GM19468 (cell line): ENCODE measurements at regions not wholly inside any gene's neighbourhood (a gene's known extent, or its start where the extent isn't known, plus 50 kb on each side); places are given as distances from the start of the nearest gene placed in this dataset.
"Not testable (repeated sequence)": the region's sequence is repeated elsewhere in the genome, so short reads cannot be mapped to it uniquely, and the experiment has no call there.

Experiments used
- ATAC-seq: cut with Tn5 transposase; IDR thresholded peaks from one replicate; pipeline ENCODE4 v1.9.1; 2021; ENCODE audit warnings: mild to moderate bottlenecking, moderate library complexity, moderate number of reproducible peaks; ENCODE audit not compliant: unreplicated experiment; ENCODE audit errors: extremely low read depth

DNA sequence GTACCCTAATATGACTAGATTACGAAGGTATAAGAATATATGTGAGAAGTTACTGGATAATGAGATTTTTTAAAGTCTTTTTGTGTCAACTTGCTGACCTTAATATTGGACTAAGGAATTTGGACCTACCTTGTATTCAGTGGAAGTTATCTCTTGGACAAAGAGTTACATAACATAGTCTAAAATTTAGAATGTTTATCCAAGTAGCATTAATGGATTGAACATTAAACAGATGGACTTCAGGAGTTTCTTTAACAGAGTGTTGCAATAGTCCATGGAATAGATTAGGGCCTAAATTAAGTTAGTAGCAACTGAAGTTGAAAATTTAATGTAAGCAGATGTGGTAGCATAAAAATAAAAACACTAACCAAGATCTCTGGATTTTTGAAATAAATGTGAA is 266.4 kb downstream of the PYDC2 start:
- no peak for ATAC-seq

DNA sequence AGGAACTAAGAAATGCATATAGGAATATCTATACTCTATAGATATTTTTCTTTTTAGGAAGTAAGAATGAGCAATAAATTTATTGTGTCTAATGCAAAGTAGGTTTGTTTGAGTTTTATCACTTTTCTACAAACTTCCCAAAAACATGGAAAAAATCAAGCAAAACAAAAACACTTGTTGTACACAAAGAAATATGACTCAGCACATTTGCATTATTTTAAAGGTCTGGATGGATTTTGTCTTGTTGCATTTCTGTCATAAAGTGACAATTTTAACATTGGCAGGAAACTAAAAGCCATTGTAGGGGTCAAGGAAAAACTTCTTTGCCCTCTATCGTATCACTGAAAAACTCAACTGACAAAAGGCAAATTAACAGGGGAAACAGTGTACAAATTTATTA is 267.2 kb downstream of the PYDC2 start:
- ATAC-seq = no peak

DNA sequence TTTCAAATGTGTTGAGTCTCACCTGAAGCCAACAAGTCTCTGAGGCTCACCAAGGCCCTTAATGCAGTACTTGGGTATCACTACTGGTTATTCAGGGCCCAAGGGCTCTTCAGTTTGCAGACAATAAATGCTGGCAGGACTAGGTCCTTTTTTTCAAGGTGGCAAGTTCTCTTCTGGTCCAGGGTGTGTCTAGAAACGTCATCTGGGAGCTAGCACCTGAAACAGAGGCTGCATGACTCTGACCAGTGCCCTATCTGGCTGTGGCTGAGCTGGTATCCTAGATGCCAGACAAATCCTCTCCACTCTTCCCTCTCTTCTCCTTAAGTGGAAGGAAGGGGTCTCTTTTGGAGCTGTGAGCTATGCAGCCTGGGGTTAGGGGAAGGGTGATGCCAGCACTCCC is 276.8 kb downstream of the PYDC2 start:
- no peak for ATAC-seq

DNA sequence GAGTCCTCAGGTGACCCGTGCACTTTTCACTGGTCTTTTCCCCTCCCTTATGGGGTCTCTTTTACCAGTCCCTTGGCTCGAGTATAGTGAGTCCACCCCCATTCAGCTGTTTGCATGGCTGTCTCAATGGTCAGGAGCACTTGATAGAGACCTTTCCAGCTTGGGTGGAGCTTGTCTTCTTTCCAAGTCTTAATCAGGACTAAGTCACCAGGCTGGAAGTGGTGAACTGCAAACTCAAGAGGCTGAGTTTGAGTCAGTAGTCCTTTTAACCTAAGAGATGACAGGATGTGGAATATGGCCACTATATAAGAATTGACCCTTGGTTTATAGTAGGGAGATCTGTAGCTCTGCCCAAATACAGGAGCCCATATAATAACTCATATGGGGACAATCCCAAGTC is 279.7 kb downstream of the PYDC2 start:
- ATAC-seq = no peak

DNA sequence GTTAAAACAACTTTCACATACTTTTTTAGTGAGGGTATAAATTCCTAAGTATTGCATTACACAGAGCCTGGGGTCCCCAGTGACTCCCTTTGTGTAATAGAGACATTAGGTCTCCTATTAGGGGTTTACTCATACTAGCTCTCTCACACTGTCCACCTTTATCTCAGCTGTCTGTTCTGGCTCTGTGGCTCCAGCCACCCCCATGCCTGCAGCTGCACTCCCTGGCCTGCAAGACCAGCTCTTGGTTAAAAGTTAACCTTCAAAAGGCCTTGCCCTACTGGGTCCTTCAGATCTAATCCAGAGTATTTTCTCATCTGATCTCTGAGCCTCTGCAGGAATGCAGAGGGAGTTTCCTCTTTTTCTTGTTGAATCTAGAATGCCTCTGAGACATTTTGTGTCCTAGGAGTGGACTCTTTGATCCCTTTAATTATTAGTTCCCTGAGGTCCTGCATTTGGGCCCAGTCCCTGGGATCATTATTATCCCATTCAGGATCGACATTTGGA is 280.9 kb downstream of the PYDC2 start:
- not testable (repeated sequence) for ATAC-seq

DNA sequence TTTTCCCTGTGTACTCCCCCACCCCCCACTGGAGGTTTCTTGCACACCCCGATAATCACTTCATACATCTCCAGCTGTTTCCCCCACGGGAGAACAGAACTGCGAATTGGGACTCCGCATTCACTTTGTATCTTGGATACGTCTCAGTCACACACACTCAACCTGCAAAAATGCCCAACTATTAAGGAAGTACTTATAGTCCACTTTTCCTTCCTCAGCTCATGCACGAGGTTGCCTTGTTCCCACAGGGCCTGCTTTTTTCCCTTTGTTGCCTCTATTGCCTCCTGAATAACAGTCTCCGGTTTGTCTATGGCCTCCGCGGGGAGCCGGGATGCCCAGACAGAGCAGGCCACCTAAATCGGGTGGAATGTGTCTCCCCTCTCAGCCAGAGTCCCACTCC is 282.3 kb downstream of the PYDC2 start:
- no peak for ATAC-seq

DNA sequence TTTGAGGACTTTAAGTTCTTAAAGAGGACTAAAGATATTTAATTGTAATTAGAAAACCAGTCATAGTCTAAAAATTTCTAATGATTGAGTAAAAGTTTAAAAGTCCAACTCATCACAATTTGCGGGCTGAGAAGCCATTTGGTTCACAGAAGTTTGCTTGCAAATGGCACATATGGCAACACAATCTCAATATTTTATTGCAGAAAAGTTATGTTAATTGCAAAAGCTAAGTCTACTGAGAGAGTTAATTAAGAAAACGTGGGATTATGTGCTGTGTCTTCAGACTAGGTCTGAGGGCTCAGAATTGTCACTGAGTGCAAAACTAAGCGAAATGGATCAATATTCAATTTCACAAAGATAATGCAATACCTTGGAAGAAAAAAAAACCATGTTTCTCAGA is 289.7 kb downstream of the PYDC2 start:
- ATAC-seq = no peak

DNA sequence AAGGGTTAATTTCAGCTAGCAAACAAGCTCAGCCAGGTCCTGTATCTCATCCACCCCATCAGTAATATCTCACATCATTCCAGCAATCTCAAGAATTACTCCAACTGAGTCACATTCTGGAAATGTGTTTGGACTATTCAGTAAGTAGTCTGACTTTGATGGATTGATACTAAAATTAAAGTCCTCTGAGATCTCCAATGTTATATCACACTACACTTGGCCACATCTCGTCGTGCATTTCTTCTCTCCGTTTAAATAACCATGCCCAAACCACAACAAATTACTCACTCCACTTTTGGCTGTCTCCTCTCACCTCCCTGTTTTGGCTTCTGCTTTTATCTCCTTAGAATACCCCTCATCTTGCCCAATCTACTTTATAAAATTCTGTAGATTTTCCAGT is 292.2 kb downstream of the PYDC2 start:
- no peak for ATAC-seq

DNA sequence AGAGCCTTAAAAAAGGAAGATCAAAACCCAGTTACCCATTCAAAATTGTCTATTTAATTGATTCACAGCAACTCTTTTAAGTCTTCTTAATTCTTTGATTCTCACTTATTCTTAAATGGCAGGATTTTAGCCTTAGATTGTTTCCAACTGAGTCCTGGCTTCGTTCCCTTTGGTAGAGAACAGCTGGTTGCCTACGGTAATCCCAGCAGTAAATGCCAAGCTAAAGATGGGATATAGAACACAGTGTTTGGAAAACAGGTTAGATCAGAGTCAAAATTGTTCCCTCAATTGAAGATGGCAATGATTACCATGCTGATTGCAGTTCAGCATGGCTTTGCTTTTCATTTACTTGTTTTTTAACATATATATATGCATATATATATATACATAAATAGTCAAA is 300.9 kb downstream of the PYDC2 start:
- ATAC-seq = no peak

DNA sequence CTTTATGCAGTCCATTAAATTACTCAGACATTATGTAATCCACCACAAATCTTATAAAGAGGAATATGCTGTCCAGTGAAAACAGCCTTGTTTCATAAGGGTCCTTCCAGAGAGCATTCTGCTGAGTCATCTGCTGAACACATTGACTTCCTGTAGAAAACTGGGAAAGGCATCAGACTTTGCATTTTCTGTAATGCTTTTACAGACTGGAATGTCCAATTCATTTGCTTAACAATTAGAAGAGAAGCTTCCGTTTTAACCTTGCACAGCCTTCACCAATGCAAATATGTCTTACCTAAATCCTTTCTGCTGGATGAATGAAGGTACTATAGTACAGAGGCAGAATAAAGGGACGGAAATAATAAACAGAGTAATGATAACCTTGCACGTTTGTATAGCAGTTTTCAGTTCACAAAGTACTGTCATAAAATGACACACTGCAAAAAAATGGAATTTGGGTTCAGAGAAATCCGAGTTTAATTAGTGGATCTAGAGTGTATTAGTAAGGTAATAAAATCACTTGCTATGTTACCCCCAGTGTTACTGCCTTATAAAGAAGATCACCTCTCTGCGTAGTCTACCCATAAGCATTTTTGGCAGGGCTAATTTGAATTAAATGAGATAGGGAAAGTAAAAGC is 301.5 kb downstream of the PYDC2 start:
- ATAC-seq = no peak

DNA sequence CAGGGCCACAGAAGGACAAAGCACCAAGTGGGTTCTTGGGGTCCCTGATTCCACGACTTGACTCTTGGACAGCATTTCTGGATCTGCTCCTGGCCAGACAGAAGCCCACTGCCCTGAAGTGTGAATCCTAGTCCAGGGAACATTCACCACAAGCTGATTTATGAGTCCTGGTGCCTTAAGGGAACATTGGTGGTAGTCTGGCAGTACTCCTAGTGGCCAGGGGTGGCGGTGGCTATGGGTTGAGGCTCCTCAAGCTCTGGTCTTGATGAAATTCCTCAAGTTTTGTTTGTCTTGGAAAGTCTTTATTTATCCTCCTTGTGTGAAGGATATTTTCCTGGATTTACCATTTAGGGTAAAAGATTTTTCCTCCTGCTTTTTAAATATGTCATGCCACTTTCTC is 307.5 kb downstream of the PYDC2 start:
- ATAC-seq = no peak

DNA sequence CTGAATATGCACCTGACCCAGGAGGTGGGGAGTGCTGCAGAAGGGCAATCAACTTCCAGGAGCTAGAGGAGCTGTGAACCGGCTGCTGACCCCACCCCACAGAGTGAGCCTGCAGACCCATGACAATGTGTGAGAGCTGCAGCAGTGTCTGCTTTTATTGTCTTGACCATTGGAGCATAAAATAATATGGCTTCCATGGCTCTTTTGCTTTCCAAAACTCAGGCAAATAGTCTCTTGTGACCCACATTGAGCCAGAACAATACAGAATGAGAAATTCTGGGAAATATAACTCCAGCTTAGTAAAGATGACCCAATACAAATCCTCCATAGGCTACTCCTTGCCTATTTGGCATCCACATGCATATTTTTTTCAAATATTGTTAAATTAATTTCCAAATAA is 309.6 kb downstream of the PYDC2 start:
- ATAC-seq = no peak

DNA sequence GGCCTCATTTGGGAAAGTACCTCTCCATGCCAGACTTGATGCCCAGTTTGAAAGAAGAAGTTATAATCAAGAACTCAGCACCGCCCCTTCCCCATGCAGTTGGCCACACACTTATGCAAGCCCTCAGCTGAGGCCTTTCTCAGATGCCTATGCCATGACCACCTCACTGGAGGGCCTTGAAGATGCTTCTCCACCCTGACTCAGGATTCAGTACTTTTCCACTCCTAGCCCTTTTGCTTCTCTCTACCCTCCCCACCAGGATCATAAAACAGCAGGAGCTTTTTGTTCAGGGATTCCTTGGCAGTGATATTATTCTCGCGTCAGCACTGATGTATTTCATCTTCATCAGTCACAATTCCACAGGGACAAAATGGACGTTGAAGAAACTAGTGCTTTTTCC is 313.5 kb downstream of the PYDC2 start:
- ATAC-seq = no peak

DNA sequence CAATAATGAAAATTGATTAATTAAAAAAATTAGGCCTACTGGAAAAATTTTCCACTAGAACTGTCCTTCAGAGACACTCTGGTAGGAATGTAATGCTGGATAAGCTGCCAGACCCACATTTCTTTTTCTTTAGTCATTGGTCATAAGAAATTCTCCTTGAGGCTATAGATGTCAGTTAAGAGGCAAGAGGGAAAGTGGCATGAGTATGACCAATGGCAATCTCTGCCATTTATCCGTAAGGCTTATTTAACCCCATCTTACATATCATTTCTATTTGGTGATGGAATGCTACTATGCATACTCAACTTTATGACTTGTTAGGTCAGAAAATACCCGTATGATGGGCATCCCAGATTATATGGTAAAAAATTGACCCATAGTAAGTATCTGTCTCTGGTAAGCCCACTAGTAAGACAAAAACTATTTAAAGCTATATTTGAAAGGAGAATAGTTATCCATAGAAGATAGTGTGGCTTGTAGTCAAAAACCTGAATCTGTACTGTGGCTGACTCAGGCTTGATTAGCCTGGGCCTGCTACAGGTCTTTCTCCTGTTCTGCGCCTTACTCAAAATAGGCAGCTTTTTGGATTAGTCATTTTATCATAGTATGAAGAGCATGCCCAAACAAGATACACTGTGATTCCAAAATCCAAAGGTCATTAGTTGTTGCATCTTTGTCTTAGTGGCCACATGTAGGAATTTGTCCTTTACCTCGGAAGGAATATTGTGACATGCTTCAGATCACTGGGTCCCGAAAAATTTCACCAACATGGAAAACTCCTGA is 314.7 kb downstream of the PYDC2 start:
- no peak for ATAC-seq

DNA sequence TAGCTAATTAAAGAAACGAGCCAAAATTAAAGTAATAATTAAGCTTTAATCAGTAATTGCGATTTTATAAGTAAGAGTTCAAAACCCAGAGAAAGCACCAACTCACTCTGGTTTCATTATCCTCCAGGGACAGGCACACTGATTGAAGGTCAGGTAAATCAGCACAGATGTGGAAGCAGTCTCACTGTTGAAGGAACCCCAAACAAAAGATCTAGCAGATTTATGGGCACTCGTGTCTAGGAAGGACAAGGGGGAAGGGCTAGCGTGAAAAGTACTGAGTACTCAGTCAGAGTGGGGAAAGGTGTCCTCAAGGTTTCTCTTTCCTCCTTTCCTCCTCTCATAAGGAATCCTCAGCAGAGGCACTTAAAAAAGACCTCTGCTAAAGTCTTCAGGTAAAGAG is 320.1 kb downstream of the PYDC2 start:
- ATAC-seq = no peak

DNA sequence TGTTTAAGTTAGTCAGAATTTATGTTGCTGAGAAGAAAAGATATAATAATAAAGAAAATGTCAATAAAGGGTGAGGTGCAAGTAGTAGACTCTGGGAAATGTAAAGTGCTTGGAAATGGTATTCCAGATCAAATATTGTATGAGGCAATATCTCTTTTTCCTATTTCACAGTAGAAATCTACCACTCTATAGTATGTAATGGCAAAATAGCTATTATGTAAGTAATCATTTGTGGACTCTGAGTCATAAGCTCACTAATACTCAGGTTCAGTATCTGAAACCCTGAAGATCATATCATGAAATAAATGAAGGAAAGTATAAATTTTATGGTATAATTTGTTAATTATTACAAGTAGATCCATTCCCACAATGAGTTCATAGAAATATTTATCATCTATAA is 322.1 kb downstream of the PYDC2 start:
- ATAC-seq = no peak

DNA sequence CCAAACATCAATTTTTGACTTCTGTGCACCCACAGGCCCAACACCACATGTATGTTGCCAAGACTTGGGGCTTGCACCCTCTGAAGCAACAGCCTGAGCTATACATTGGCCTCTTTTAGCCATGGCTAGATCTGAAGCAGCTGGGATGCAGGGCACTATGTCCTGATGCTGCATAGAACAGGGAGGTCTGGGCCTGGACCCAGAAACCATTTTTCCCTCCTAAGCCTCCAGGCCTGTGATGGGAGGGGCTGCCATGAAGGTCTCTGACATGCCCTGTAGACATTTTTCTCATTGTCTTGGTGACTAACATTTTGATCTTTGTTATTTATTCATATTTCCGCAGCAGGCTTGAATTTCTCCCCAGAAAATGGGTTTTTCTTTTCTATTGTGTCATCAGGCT is 330.0 kb downstream of the PYDC2 start:
- ATAC-seq = no peak

DNA sequence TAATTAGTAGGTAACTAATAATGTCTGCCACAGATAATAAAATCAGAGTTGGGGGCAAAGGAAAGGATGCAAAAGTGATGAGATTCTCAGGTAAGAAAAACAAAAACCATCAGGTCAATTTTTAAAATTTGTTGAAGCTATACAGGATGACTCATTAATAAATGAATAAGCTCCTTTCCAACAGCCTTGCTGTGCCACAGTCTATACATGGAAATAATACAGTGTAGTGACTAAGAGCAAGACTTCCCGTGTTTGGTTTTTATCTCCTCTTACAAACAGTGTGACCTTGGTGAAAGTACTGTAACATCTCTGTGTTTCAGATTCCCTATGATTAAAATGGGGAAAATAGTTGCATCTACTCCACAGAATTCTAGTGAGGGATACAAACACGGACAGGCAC is 331.6 kb downstream of the PYDC2 start:
- ATAC-seq = no peak

DNA sequence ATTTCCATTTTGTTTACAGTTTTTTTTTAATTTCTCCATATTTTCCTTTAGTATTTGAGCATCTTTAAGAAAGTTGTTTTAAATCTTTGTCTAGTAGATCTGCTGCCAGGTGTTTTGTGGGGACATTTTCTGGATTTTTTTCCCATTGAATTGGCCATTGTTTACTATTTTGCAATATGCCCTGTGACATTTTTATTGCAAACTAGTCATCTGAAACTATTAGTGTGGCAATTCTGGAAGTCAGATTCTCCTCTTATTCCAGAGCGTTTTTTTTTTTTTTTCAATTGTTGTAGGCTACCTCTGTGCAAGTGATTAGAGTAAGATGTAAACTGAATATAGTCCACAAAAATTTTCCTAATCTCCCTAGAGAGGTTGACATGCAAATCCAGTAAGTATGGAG is 334.2 kb downstream of the PYDC2 start:
- no peak for ATAC-seq

DNA sequence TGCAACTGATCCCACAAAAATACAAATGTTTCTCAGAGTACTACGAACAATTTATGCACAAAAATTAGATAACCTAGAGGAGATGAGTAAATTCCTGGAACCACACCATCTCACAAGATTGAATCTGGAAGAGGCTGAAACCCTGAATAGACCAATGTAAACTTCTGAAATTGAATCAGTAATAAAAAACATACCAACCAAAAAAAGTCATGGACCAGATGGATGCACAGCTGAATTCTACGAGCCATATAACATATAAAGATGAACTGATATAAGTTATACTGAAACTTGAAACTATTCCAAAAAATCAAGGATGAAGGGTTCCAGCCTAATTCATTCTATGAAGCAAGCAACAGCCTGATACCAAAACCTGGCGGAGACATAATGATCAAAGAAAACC is 336.3 kb downstream of the PYDC2 start:
- no peak for ATAC-seq

DNA sequence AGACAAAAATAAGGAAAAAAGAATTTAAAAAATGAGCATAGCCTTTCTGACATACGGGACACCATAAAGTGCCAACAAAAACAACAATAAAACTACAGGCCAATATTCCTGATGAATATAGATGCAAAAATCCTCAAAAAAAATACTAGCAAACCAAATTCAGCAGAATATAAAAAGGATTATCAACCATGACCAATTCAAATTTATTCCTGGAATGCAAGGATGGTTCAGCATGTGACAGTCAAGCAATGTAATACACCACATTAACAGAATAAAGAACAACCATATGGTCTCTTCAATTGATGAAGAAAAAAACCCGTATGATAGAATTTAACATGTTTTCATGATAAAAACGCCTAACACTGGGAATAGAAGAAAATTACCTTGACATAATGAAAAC is 341.7 kb downstream of the PYDC2 start:
- no peak for ATAC-seq

DNA sequence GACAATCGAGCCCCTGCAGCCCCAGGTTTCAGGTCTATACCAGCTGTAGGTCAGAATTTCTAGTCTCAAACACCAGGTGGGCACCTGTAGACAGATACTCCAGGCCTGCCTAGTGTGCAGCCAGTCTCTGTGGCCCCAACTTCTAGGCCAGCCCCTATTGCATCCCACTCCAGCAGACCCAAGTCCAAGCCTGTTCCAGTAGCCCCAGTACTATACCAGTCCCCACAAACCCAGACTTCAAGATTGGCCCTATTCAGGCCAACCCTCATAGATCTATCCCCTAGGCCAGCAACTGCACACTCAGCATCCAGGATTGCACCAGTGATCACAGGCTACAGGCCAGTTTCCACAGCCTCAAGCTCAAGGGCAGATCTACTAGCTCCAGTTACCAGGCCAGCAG is 344.0 kb downstream of the PYDC2 start:
- no peak for ATAC-seq
